ENCODE measurements at regions not wholly inside any gene's neighbourhood (a gene's known extent, or its start where the extent isn't known, plus 50 kb on each side); places are given as distances from the start of the nearest gene placed in this dataset.
A peak's percentile ranks its signal among the peaks of the same experiment; 100 is the strongest.

DNA sequence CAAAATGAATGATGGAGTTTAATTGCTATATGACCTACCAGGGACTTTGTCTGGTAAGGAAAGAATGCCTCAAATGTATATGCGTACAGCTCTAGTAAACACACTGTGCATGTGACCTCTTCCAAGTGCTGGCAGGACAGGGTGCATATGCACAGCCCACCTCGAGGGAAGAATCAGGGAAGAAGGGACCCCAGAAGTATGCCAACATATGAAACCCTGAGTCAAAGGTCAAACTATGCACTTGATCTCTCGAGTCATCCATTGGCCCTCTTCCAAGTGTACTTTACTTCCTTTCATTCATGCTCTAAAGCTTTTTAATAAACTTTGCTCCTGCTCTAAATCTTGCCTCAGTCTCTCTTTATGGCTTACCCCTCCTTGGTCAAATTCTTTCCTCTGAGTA lies 804.6 kb upstream of the COX7C start:
- H3K27me3 ChIP-seq: no peaks in the 10 kb centered on the region
- no peaks in the 10 kb centered on the region for H3K36me3 ChIP-seq
- peaks cover 23% of the 10 kb centered on the region for H3K4me1 ChIP-seq
- H3K79me2 ChIP-seq (ENCODE audit: low read depth): no peaks in the 10 kb centered on the region
- no peak overlapping the region for H3K4me3 Mint-ChIP-seq
- no peak for DNase-seq (ENCODE audit: low spot score)
- no peaks in the 10 kb centered on the region for H3K9me3 ChIP-seq (ENCODE audit: low read depth)
- no peaks in the 10 kb centered on the region for H4K20me1 ChIP-seq (ENCODE audit: low read depth)
- H3K27ac Mint-ChIP-seq: no peak overlapping the region
- no peak overlapping the region for H3K27ac ChIP-seq
- H3K4me3 ChIP-seq: no peak overlapping the region
- peaks cover 4% of the 10 kb centered on the region for H3K27me3 Mint-ChIP-seq (ENCODE audit: insufficient read depth, low read depth)
- peaks cover 3% of the 10 kb centered on the region for H3K9me3 Mint-ChIP-seq
- no peak overlapping the region for H3K4me2 ChIP-seq
- H3K36me3 Mint-ChIP-seq: no peaks in the 10 kb centered on the region
- H3F3A ChIP-seq (ENCODE audit: low read depth): peaks cover 12% of the 10 kb centered on the region
- no peak overlapping the region for H2AFZ ChIP-seq (replicated peaks)
- peaks cover 10% of the 10 kb centered on the region for H3K4me1 Mint-ChIP-seq
- no peak overlapping the region for H3K9ac ChIP-seq
- TF ChIP-seq EZH2phosphoT487 (IDR thresholded peaks at IDR 0.05) (no peak), EZH2 (IDR thresholded peaks at IDR 0.05) (no peak)
- TF ChIP-seq, protein P1, sequence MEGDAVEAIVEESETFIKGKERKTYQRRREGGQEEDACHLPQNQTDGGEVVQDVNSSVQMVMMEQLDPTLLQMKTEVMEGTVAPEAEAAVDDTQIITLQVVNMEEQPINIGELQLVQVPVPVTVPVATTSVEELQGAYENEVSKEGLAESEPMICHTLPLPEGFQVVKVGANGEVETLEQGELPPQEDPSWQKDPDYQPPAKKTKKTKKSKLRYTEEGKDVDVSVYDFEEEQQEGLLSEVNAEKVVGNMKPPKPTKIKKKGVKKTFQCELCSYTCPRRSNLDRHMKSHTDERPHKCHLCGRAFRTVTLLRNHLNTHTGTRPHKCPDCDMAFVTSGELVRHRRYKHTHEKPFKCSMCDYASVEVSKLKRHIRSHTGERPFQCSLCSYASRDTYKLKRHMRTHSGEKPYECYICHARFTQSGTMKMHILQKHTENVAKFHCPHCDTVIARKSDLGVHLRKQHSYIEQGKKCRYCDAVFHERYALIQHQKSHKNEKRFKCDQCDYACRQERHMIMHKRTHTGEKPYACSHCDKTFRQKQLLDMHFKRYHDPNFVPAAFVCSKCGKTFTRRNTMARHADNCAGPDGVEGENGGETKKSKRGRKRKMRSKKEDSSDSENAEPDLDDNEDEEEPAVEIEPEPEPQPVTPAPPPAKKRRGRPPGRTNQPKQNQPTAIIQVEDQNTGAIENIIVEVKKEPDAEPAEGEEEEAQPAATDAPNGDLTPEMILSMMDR (IDR thresholded peaks at IDR 0.05): no peak

DNA sequence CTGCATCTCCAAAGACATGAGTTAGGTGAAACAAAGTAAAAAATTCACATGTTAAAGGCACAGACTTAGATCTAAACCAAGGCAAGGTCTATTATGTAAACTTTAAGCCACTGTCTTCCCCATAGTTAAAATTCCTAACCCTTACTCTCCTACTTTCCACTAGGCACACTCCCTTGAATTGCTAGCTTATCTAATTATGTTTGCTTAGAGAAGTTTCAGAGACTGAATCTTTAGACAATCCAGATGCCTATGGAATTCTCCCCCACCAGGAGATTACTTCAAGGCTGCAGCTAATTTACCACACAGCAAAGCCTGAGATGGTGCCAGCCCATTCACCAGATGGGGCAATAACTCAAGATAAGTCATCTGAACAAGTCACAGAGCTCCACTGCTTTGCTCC lies 803.1 kb upstream of the COX7C start:
- H3K79me2 ChIP-seq (ENCODE audit: low read depth): no peaks in the 10 kb centered on the region
- peaks cover 12% of the 10 kb centered on the region for H3F3A ChIP-seq (ENCODE audit: low read depth)
- H3K27me3 ChIP-seq: no peaks in the 10 kb centered on the region
- H3K4me1 ChIP-seq: peaks cover 23% of the 10 kb centered on the region
- no peaks in the 10 kb centered on the region for H4K20me1 ChIP-seq (ENCODE audit: low read depth)
- peak; percentile 83 for DNase-seq (ENCODE audit: low spot score)
- peaks cover 3% of the 10 kb centered on the region for H3K9me3 Mint-ChIP-seq
- H3K36me3 Mint-ChIP-seq: no peaks in the 10 kb centered on the region
- TF ChIP-seq, protein P1 (IDR thresholded peaks at IDR 0.05): no peak
- TF ChIP-seq EZH2 (IDR thresholded peaks at IDR 0.05) (no peak), EZH2phosphoT487 (IDR thresholded peaks at IDR 0.05) (no peak)
- peak overlapping the region; percentile 86 for H3K27ac ChIP-seq
- peaks cover 10% of the 10 kb centered on the region for H3K4me1 Mint-ChIP-seq
- H3K9me3 ChIP-seq (ENCODE audit: low read depth): no peaks in the 10 kb centered on the region
- no peak overlapping the region for H2AFZ ChIP-seq (replicated peaks)
- H3K4me3 Mint-ChIP-seq: no peak overlapping the region
- peak overlapping the region; percentile 24 for H3K27ac Mint-ChIP-seq
- peak overlapping the region; percentile 45 for H3K4me2 ChIP-seq
- H3K4me3 ChIP-seq: no peak overlapping the region
- peaks cover 2% of the 10 kb centered on the region for H3K27me3 Mint-ChIP-seq (ENCODE audit: insufficient read depth, low read depth)
- no peak overlapping the region for H3K9ac ChIP-seq
- no peaks in the 10 kb centered on the region for H3K36me3 ChIP-seq

DNA sequence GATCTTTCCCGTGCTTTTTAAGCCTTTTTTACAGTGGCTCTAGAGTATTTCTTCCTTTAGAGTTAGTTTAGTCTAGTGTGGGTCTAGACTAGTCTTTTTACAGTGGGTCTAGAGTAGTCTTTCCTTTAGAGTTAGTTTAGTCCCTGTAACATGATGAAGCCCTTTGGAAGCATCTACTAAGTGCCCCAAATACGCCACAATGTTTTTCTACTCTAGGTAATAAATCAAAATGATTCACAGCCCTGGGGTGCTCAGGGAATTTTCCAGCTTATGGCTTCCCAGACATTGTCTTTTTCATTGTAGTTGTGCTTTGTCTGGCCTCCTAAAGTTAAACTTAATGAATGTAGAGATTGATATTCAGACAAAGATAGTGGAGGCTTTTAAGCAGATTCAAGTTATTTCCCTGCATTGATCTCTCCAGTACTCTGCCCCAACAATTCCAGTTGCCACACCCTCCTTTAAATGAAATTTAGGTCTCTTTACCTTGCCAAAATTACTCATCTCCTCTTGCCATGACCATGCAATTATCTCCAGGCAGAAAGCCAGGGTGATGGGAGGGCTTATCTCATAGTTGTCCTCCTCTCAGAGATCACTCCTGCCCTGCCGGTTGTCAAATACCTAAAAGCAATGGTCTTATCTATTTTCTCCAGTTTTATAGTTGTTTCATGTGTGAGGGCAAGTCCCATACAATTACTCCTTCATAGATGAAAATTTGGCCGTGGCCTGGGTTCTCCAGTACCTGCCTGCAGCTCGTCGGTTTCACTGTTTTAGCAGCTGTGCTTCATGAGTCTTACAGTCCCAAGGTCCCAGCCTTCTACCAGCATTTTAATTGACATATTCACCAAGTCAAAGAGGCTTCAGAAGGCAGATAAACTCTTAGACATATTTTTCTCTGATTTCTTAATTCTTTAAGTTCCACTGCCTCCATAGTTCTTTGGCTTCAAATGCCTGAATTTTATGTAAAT lies 794.0 kb upstream of the COX7C start:
- H3K36me3 Mint-ChIP-seq: no peaks in the 10 kb centered on the region
- H3F3A ChIP-seq (ENCODE audit: low read depth): no peaks in the 10 kb centered on the region
- no peaks in the 10 kb centered on the region for H3K27me3 Mint-ChIP-seq (ENCODE audit: insufficient read depth, low read depth)
- no peaks in the 10 kb centered on the region for H3K36me3 ChIP-seq
- no peaks in the 10 kb centered on the region for H3K4me1 Mint-ChIP-seq
- no peaks in the 10 kb centered on the region for H3K4me1 ChIP-seq
- no peak overlapping the region for H3K27ac Mint-ChIP-seq
- peak overlapping the region; percentile 3 for H2AFZ ChIP-seq (replicated peaks)
- H3K9me3 ChIP-seq (ENCODE audit: low read depth): no peaks in the 10 kb centered on the region
- no peak for TF ChIP-seq EZH2phosphoT487 (IDR thresholded peaks at IDR 0.05)
- no peak for TF ChIP-seq EZH2 (IDR thresholded peaks at IDR 0.05)
- TF ChIP-seq, protein P1 (IDR thresholded peaks at IDR 0.05): no peak
- no peak overlapping the region for H3K4me3 ChIP-seq
- no peak for DNase-seq (ENCODE audit: low spot score)
- no peaks in the 10 kb centered on the region for H3K9me3 Mint-ChIP-seq
- H3K4me3 Mint-ChIP-seq: no peak overlapping the region
- H3K27ac ChIP-seq: no peak overlapping the region
- H3K9ac ChIP-seq: no peak overlapping the region
- no peak overlapping the region for H3K4me2 ChIP-seq
- no peaks in the 10 kb centered on the region for H4K20me1 ChIP-seq (ENCODE audit: low read depth)
- no peaks in the 10 kb centered on the region for H3K27me3 ChIP-seq
- H3K79me2 ChIP-seq (ENCODE audit: low read depth): no peaks in the 10 kb centered on the region

Measured in neural progenitor cell (in vitro differentiated cells).